Neural crest cell (in vitro differentiated cells): ENCODE measurements at regions not wholly inside any gene's neighbourhood (a gene's known extent, or its start where the extent isn't known, plus 50 kb on each side); places are given as distances from the start of the nearest gene placed in this dataset.
"Not testable (repeated sequence)": the region's sequence is repeated elsewhere in the genome, so short reads cannot be mapped to it uniquely, and the experiment has no call there.

Experiments
- DNase-seq: peaks from one replicate; pipeline ENCODE4 v3.0.0; 2021; ENCODE audit warnings: low read depth, mixed read lengths, low spot score
- H3K27ac Mint-ChIP-seq: one replicate; pipeline ENCODE4 v1.8.0; 2021; ENCODE audit warnings: mild to moderate bottlenecking, mixed read lengths; ENCODE audit not compliant: unreplicated experiment
- H3K27me3 Mint-ChIP-seq: 2 replicates; pipeline ENCODE4 v1.8.0; 2021; ENCODE audit warnings: low read depth, mild to moderate bottlenecking, mixed read lengths
- H3K36me3 Mint-ChIP-seq: 2 replicates; pipeline ENCODE4 v1.8.0; 2021; ENCODE audit warnings: low read depth, mild to moderate bottlenecking, mixed read lengths
- H3K4me1 Mint-ChIP-seq: 2 replicates; pipeline ENCODE4 v1.8.0; 2021; ENCODE audit warnings: mixed read lengths
- H3K4me3 Mint-ChIP-seq: one replicate; pipeline ENCODE4 v1.8.0; 2021; ENCODE audit warnings: mild to moderate bottlenecking, mixed read lengths
- H3K9me3 Mint-ChIP-seq: 2 replicates; pipeline ENCODE4 v1.8.0; 2021; ENCODE audit warnings: mixed read lengths
- CTCF ChIP-seq: fragments of 200-600 bp; sonication (generic); conservative IDR thresholded peaks from 2 replicates; pipeline ENCODE4 v1.5.0; 2021; ENCODE audit warnings: antibody characterized with exemption, mild to moderate bottlenecking

GRCh38 chr10:125252937-125253336 is 92.6 kb upstream of the CTBP2 start:
- no peak overlapping the region for H3K4me3 Mint-ChIP-seq
- no peak for TF ChIP-seq CTCF
- no peak for DNase-seq
- H3K4me1 Mint-ChIP-seq = peaks cover 10% of the 10 kb centered on the region
- H3K36me3 Mint-ChIP-seq = peaks cover 5% of the 10 kb centered on the region
- no peak overlapping the region for H3K27ac Mint-ChIP-seq
- peaks cover 5% of the 10 kb centered on the region for H3K27me3 Mint-ChIP-seq
- peaks cover 16% of the 10 kb centered on the region for H3K9me3 Mint-ChIP-seq

GRCh38 chr10:125250834-125251233 is 90.5 kb upstream of the CTBP2 start:
- not testable (repeated sequence) for H3K27me3 Mint-ChIP-seq, H3K4me1 Mint-ChIP-seq, H3K4me3 Mint-ChIP-seq, H3K36me3 Mint-ChIP-seq, DNase-seq, H3K27ac Mint-ChIP-seq
- peaks cover 12% of the 10 kb centered on the region for H3K9me3 Mint-ChIP-seq

DNA sequence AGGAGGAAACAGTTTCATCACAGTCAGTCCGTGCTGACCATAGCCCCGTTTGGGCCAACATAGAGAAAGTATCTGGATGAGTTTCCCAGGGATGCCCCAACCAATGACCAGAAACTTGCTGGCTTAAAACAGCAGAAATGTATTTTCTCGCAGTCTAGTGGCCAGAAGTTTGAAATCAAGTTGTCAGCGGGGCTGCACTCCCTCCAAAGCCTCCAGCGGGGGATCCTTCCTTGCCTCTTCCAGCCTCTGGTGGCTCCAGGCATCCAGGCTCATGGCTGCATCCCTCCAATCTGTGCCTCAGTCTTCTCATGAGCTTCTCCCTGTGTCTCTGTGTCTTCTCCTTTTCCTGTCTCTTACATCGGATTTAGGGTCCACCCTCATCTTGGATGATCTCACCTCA is 89.6 kb upstream of the CTBP2 start:
- Mint-ChIP-seq H3K4me3 (no peak overlapping the region), H3K9me3 (peaks cover 12% of the 10 kb centered on the region), H3K36me3 (peaks cover 3% of the 10 kb centered on the region), H3K27me3 (peaks cover 5% of the 10 kb centered on the region), H3K4me1 (peaks cover 7% of the 10 kb centered on the region), H3K27ac (no peak overlapping the region)
- no peak for DNase-seq
- no peak for TF ChIP-seq CTCF

GRCh38 chr10:125248489-125248888 is 88.1 kb upstream of the CTBP2 start:
- H3K36me3 Mint-ChIP-seq = peaks cover 3% of the 10 kb centered on the region
- H3K9me3 Mint-ChIP-seq = peaks cover 8% of the 10 kb centered on the region
- DNase-seq = no peak
- H3K27ac Mint-ChIP-seq = no peak overlapping the region
- no peak overlapping the region for H3K4me3 Mint-ChIP-seq
- H3K27me3 Mint-ChIP-seq = peaks cover 5% of the 10 kb centered on the region
- TF ChIP-seq CTCF = no peak
- H3K4me1 Mint-ChIP-seq = peaks cover 7% of the 10 kb centered on the region

DNA sequence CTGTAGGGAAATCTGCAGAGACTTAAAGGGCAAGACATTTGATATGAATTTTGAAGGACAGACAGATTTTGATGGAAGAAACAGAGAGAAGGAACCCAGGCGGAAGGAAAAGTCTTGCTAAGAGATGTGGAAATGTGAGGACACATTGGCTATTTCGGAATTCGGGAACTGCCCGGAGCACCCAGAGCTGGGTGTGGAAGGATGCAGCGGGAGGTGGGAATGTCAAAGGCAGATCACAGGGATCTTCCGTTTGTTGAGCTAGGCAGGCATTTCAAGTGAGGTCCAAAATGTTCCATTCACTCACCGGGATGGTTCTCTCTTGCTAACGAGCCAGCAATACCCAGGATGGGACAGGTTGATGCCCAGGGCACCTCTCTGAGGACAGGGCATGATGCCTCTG is 87.2 kb upstream of the CTBP2 start:
- Mint-ChIP-seq H3K27ac (no peak overlapping the region), H3K4me3 (no peak overlapping the region), H3K4me1 (peaks cover 7% of the 10 kb centered on the region), H3K9me3 (peaks cover 3% of the 10 kb centered on the region), H3K36me3 (peaks cover under 1% of the 10 kb centered on the region), H3K27me3 (no peaks in the 10 kb centered on the region)
- no peak for DNase-seq
- no peak for TF ChIP-seq CTCF

- no peaks in the 10 kb centered on the region for H3K27me3 Mint-ChIP-seq
- no peak overlapping the region for H3K4me3 Mint-ChIP-seq
- no peak for TF ChIP-seq CTCF
- no peak for DNase-seq
- H3K9me3 Mint-ChIP-seq = peaks cover 6% of the 10 kb centered on the region
- no peak overlapping the region for H3K27ac Mint-ChIP-seq
- peaks cover 6% of the 10 kb centered on the region for H3K36me3 Mint-ChIP-seq
- H3K4me1 Mint-ChIP-seq = peaks cover 7% of the 10 kb centered on the region
These were observed 83.3 kb upstream of the CTBP2 start for GRCh38 chr10:125243532-125244253.
